Suppressor macrophage treated with lipopolysaccharide for 1 hour (primary cell): ENCODE measurements at regions not wholly inside any gene's neighbourhood (a gene's known extent, or its start where the extent isn't known, plus 50 kb on each side); places are given as distances from the start of the nearest gene placed in this dataset.

ENCODE experiments used
- DNase-seq, 3 donors: peaks; one replicate each; pipeline ENCODE4 v3.0.0-alpha.2; 2020 to 2022

GRCh38 chr12:68560851-68561422, 49.8 kb upstream of the RAP1B start:
- no peak for DNase-seq
